GM12892 (cell line): ENCODE measurements at regions not wholly inside any gene's neighbourhood (a gene's known extent, or its start where the extent isn't known, plus 50 kb on each side); places are given as distances from the start of the nearest gene placed in this dataset.

ENCODE experiments used
- POLR2A ChIP-seq: IDR thresholded peaks from 2 replicates; pipeline ENCODE4 v1.6.1; 2011; ENCODE audit warnings: low read depth, low read length, control low read depth
- POLR2AphosphoS5 ChIP-seq: IDR thresholded peaks from 2 replicates; pipeline ENCODE4 v1.6.1; 2011; ENCODE audit warnings: low read depth, low read length, control low read depth
- TAF1 ChIP-seq: IDR thresholded peaks from 2 replicates; pipeline ENCODE4 v1.6.1; 2011; ENCODE audit warnings: low read depth, mild to moderate bottlenecking, control low read depth, low read length, borderline replicate concordance

- no peak for TF ChIP-seq POLR2AphosphoS5
- TF ChIP-seq POLR2A = no peak
- no peak for TF ChIP-seq TAF1
Measured at GRCh38 chr10:28186887-28187578, 115.8 kb downstream of the MPP7 start.
